GM18909 (cell line): ENCODE measurements at regions not wholly inside any gene's neighbourhood (a gene's known extent, or its start where the extent isn't known, plus 50 kb on each side); places are given as distances from the start of the nearest gene placed in this dataset.

Experiments used
- ATAC-seq: cut with Tn5 transposase; IDR thresholded peaks from one replicate; pipeline ENCODE4 v1.9.1; 2021; ENCODE audit warnings: mild to moderate bottlenecking; ENCODE audit not compliant: unreplicated experiment, poor library complexity

DNA sequence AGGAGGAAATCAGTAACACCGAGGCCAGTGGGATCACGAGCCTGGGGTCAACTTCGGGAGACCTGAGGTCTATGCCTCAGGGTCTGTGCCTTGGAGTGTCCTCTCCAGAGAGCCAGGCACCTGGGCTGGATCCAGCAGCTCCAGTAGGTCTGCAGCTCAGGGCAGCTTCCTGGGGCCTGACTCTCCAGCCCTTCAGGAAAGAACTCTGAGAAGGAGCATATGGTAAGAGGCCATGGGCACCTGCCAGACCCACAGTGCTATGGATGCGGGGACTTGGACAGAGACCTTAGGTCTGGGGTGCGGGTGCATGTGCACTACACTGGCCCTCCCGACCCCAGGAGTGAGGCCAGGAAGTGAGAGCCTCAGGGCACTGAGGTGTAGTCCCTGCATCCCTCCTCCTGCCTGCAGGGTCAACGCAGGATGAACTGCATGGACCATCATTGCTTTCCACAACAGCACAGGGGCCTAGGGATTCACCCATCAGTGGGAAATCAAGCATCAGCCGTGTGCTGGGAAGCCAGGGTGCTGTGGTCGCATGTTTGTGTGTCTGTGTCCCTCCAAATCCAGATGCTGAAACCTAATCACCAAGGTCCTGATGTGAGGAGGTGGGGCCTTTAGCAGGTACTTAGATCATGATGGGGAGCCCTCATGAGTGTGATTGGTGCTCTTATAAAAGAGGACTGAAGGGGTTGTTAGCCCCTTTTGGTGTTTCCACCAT is 210.9 kb upstream of the CST7 start:
- ATAC-seq: no peak

DNA sequence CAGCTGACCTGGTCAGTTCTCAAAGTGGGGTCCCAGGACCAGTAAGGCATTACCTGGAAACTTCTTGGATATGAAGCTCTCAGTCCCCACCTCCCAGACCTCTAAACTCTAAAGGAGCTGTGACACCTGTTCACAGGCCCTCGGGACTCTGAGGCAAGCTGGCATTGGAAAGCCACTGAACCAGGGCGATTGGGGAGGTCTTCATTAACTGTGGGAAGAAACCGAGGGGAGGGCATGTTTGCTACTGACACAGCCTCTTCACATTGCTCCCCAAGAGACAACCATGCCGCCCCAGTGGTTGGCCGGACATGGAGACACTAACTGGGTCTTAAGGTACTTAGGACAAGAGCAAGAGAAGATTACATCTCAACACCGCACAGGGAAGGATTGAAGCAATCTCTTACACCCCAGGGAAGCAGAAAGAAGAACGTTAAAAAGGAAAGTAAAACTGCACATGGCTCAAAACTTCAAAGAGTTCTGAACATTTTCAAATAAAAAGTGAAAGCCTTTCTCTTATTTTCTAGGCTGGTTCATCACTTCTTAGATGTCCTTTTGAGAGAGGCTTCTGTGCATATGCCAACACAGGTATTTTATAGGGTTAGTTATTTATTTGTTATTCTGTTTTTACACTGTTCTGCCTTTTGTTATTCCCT is 210.0 kb upstream of the CST7 start:
- peak; percentile 63 for ATAC-seq

DNA sequence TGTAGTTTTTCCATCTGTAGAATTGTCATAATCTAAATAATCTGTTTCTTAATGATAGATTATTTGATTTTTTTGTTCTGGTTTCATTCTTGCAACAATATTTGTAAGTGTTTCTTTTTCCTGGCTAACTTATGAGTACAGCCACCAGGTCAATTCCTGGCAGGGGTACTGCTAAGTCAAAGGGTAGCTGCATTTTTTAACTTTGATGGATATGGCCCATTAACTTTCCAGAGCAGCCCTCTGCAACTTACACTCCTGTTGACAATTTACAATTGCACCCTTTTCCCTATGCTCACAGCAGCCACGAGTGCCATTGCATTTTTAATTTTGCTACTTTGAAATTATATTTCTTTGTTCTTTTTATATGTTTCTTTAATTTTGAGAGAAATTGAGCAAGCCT is 209.3 kb upstream of the CST7 start:
- ATAC-seq: no peak

DNA sequence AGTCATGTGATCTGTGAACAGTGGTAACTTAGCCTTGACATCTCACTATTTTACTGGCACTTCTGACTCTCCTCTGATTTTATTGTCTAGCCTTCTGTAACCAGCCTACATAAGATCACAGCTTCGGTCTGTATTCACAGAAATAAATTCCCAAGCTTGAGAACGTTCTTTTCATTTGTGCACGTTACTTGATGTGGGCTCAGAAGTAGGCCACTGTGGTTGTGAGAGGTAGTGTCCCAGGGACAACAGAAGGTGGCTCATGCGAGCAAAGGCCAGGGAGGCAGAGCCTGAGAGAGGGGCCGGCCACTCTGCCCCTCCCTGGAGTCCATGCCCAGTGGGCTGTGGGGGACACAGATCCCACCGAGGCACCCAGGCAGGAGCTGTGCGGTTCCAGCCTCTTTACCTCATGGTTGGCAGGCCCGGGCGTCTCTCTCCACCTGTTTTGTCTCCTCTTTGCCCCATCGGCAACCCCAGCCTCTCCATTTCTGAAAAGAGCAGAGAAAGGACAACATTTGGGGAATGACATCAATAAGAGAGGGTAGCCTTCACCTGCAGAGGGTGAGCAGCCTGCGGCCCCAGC is 207.5 kb upstream of the CST7 start:
- ATAC-seq: no peak

DNA sequence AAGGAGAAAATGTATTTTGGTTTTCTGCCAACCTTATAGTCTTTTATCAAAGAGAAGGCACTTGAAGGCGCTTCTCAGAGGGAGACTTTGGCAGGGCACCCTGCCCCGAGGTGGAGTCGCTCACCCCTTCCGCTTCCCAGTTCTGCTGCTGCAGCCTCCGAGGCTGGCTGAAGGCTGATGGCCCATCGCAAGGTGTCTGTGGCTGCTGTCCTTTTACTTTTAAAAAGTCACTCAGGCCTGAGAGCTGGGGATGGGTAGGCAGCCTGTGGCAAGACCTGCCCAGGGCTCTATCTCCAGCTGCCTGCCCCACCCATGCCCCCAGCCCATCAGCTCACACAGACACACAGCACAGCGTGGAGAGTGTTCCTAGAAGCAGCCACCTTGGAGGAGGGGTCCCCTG is 206.6 kb upstream of the CST7 start:
- no peak for ATAC-seq

DNA sequence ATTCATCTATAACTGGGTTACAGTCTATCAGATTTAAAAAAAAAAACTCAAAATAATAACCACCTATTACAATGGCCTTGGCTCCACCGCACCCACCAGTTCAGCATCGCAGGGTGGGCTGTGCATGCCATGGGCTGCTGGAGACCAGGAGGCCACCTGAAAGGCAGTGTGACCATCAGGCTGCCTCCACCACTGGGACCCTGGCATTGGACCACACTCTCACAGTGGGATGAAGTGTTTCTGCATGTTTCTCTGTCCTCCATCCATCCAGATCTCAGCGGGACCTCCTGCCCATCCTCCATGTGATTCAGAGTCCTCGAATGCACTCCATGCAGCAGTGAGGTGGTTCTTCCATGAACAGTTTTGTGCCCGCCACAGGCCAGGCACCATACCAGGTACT is 206.1 kb upstream of the CST7 start:
- ATAC-seq: no peak

DNA sequence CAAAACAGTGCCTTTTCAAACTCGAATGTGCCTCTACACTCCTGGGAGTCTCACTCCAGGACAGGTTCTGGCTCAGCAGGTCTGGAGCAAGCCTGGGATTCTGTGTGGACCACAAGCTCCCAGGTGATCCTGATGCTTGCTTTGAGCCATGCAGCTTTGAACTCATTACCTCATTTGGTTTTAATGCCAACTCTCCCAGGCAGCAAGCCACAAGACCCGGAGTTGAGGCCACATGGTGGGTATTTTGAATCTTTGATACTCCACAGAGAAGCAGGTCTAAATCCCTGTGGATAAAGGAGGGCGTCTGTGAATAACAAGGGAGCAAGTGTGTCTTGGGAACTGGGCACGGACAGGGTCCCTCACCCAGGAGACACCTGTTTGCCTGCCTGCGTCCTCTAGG is 205.4 kb upstream of the CST7 start:
- no peak for ATAC-seq

DNA sequence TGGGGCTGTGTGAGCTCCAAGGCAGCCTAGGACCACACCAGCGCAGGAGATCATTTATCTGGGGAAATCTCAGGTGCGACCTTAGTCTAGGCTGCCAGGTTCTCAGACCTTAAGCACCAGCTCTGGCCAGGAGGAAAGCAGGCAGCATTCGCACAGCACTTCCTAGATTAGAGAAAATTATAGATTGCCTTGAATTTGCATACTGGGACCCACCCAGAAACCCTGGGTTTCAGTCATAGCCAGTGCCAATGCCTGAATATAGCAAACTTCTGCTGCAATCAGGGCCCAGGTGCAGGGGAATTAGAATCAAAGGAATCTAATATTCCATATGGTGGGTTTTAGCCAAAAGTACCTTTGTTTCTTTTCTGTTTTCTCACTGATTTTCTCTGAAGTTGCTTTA is 204.3 kb upstream of the CST7 start:
- no peak for ATAC-seq

DNA sequence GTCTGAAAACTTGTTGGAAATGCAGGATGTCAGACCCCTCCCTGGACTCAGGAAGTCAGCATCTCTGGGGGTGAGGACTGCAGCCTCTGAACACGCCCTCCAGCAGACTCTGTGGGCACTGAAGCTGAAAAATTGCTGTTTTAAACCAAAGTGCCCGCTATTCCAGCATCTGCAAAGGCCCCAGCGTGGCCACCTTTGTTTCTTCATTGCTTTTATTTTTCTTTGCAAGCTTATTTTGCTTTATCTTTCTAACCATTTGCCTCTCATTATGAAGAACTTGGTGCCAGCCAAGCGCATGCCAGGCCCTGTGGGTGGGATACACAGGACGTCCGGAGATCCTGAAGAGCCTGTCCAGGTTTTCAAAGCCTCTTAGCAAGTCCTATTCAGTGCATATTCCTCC is 203.9 kb upstream of the CST7 start:
- ATAC-seq: no peak

DNA sequence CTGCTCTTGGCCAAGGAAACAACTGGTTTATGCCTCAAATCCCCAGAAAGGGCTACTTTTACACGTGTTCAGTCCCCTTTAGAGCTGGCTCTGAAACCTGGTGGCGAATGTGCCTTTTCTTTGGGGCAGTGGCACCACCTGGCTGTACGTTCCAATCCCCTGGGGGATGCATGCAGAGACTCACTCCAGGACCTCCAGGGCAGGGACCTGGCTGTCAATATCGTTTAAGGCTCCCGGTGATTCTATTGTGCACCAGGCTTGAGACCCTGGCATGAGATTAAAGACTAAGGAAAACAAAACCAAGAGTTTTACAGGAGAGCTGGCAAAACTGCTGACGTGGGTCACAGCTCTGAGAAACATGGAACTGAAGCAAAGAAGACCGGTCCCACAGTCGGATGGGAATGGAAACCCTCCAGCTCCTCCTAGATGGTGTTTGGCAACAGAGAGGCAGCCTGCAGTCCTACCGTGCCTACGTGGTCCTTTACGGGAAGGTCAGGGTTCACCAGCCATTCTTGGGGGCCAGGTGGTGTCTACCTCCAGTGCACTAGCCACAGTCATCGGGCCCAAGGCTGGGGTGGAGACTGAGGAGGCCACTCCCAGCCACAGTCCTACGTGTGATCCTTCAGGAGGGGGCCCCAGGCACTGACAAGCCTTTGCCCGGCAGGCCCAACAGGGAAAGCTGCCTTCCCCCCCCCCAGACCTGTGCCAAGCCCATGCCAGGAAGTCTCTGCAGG is 203.3 kb upstream of the CST7 start:
- ATAC-seq: no peak

DNA sequence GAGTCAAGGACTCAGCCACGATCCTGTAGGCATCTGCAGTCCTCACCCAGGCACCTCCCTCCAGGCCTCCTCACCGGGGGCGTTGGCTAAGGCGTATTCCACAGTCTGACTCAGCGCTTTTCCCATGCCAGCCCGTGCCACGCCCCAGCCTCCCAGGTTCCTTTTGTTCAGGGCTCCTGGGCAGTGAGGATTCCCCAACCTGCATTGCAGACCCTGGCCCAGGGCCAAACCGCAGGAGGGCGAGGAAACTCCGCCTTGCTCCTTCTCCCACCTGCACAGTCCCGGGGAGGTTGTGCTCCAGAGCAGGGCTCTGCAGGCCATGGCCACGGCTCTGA is 202.8 kb upstream of the CST7 start:
- no peak for ATAC-seq

DNA sequence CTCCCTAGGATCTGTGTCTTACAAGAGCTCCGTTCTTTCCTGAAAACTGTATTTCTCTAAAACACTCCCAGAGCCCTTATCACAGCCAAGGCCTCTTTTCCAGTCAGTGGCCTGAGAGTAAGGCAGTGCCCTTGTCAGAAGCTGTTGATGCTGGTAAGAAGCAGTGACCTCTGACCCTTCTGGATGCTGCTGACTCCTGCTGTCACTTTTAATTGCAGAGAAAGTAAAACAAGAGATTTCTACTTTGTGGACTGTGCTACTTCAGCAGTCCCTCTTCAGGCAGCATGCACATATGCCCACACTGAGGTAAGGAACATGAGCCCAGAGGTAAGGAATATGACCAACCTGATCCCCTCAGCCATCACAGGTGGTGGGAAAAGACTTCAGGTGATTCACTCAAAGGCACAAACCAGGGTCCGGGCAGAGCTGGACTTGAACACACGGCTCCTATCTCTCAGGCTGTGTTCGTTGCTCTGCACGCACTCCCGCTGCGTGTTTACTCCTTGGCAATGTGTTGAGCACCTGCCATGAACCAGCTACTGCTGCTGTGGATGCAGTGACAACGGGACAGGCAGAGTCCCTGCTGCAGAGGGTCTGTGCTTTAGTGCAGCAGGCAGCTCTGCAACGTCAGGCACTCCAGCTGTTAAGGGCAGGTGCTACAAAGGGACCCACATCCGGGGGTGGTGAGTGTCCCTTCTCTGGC is 201.9 kb upstream of the CST7 start:
- ATAC-seq: no peak

DNA sequence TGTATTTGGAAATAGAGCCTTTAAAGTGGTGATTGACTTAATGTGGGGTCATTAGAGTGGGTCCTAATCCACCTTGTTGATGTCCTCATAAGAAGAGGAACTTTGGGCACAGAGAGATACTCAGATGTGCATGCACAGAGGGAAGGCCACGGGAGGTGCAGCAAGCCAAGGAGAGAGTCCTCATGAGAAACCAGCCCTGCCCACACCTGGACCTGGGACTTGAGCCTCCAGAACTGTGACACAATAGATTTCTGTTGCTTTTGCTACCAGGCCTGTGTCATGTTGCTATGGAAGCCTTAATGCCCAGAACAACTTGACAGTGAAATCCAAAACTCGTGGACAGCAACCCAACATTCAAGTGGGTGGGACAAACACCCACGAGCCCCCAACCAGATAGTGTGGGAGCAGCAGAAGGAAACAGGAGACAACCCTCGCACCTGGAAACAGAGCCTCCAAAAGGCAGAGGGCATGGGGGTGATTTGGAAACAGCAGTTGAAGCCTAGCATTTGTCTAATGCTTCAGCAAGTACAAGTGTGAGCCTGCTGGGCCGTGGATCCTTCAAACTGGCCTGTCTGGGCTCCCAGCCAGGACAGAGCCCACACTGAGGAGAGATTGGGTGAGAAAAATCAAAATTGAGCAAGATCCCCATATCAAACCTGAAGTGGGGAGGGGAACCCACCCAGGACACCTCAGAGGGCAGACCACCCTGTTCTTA is 201.0 kb upstream of the CST7 start:
- no peak for ATAC-seq

DNA sequence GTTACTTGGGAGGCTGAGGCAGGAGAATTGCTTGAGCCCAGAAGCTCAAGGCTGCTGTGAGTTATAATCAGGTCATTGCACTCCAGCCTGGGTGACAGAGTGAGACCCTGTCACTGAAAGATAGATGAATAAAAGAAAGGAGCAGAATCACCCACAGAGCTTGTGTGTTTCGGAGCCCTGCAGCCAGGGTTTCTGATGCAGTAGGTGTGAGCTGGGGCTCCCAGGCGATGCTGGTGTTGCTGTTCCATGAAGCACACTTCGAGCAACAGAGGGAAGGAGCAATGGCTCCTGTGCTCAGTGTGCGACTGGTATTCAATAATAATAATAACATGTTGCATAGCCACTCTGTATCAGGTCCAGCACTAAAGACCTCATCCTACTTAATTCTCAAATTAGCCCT is 197.5 kb upstream of the CST7 start:
- no peak for ATAC-seq

DNA sequence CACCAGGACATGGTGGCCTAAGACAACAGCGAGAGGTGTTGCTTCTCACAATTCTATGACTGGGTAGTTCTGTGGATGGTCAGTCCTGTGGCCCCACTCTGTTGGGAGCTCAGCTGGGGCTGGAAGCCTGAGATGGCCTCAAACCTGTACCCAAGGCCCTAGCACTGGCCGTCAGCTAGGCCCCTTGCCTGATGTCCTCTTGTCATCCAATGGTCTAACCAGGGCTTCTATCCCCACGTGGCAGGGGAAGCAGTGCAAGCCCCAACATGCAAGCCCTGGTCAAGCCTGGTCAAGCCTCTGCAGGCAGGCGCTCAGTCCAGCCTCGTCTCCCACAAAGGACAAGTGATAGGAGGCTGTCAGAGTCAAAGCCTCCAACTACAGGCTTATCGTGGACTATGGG is 196.5 kb upstream of the CST7 start:
- no peak for ATAC-seq

DNA sequence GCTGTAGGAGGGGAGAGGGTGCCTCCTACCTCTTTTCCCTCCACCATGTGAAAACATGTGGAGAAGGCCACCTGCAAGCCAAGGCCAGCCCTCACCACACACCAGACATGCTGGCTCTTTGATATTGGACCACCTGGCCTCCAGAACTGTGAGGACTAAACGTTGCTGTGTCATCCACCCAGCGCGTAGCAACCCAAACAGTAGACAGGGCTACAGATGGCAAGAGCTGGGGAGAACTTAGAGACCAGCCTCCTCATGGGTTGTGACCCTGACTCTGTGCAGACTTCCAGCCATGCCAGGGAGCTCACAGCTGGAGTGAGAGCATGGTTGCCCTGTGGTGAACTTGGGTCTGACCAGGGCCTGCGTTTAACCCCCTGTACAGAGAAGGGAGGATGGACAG is 195.9 kb upstream of the CST7 start:
- no peak for ATAC-seq

DNA sequence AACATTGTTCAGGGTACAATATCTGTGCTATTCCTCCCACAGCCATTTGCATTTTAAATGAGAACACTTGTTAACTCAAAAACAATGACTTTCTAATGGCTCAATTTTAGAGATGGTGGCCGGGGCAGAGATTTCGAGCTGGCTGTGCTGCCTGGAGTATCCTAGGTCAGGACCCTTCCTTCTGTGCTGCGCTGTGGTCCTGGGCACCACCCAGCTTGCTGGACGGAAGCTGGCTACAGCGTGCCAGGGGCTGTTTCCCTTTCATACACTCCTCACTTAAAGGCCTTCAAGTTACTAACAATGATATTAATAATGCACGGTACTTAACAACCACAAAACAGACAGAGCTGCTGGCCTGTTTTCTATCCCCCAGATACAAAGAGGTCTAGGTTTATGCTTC is 194.4 kb upstream of the CST7 start:
- ATAC-seq: no peak

DNA sequence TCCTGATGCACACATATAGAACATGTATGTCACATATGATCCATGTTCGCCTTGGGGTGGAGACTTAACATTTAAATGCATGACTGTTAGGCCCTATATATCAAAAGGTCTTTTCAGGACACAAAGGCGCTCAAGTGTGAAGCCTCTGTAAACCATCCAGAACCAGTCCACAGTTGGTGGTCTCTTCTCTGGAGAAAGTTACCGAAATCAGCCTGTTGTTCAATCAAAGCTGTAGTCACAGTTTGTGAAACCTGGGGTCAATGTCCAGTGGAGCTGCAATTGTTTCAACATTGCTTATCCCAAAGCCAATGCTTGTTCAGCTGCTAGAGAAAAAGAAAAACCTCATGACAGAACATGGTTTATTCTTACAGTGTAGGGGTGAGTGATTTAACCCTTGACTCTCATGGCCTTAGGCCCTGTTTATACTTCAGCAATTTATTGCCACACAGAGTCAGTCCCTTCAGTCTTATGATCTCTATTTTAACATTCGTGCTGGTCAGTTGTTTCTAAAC is 193.6 kb upstream of the CST7 start:
- ATAC-seq: no peak

DNA sequence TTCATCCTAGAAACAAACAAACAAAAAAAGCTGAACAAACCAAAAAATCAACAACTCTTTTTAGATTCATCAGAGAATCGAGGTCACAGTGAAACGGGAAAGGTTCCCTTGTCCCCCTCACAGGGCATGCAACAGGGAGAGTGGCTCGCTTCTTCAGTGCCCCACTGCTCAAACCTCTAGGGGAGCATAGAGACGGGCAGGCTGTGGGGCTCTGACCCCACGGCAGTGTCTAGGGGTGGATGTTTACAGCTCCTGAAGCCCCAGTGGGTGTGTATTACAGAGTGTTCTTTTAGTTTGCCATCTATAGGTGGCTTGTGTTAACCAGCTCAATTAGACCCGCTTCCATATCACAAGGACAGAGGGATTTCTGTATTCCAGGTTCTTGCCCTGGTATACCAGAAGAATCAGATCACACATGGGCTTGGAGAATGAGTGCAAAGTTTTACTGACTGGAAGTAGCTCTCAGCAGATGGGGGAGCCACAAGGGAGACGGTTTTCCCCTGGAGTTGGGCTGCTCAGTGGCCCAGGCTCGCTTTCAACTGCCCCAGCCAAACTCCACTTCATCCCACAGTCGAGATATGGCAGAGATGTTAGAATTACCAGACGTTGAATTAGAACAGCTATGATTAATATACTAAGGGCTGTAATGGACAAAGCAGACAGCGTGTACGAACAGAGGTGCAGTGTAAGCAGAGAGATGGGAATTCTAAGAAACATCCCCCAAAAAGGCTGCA is 192.6 kb upstream of the CST7 start:
- ATAC-seq: no peak
